IMR-90 (cell line): ENCODE measurements at regions not wholly inside any gene's neighbourhood (a gene's known extent, or its start where the extent isn't known, plus 50 kb on each side); places are given as distances from the start of the nearest gene placed in this dataset.

Source experiments
- ATAC-seq: fragments of 200-7000 bp; cut with Tn5 transposase; 2 replicates; pipeline ENCODE4 v1.9.1; 2020; ENCODE audit warnings: low read depth, mild to moderate bottlenecking, moderate library complexity
- BruUV-seq: library from RNA; stranded (reverse); fragments of 400-500 nt; replicated peaks from 2 replicates; lab custom pipeline; 2021; lab: Mats Ljungman, UMichigan
- CTCF ChIA-PET: fragments of 300-600 bp; formaldehyde crosslinking; extraction: SDS; loops from one replicate; lab custom pipeline; 2021; ENCODE audit warnings: antibody characterized with exemption; lab: Yijun Ruan, JAX
- POLR2A ChIA-PET: fragments of 300-600 bp; sonication (Branson Sonifier 250); formaldehyde crosslinking; loops from one replicate; lab custom pipeline; 2022; ENCODE audit warnings: antibody characterized with exemption; ENCODE audit not compliant: unreplicated experiment; lab: Charles Lee
- DNase-seq: peaks from one replicate; pipeline ENCODE4 v3.0.0; 2013
- H2AFZ ChIP-seq: replicated peaks from 2 replicates; pipeline ENCODE3; 2013; ENCODE audit warnings: low read length, mild to moderate bottlenecking; ENCODE audit not compliant: poor library complexity
- H2AK5ac ChIP-seq: 2 replicates; pipeline ENCODE4 v1.6.1; 2013; ENCODE audit warnings: low read depth, low read length, inconsistent platforms
- H2AK9ac ChIP-seq: replicated peaks from 2 replicates; pipeline ENCODE3; 2013; ENCODE audit warnings: mild to moderate bottlenecking, low read depth, low read length, moderate library complexity; ENCODE audit not compliant: poor library complexity
- H2BK120ac ChIP-seq: 2 replicates; pipeline ENCODE4 v1.6.1; 2013; ENCODE audit warnings: low read depth, low read length, inconsistent platforms
- H2BK15ac ChIP-seq: 3 replicates; pipeline ENCODE4 v1.6.1; 2013; ENCODE audit warnings: low read depth, low read length, inconsistent platforms
- H2BK20ac ChIP-seq: 2 replicates; pipeline ENCODE4 v1.6.1; 2013; ENCODE audit warnings: low read depth, mild to moderate bottlenecking, inconsistent platforms, low read length, moderate library complexity
- H2BK5ac ChIP-seq: 2 replicates; pipeline ENCODE4 v1.6.1; 2013; ENCODE audit warnings: mild to moderate bottlenecking, low read depth, low read length, inconsistent platforms; ENCODE audit not compliant: poor library complexity, severe bottlenecking
- H3K14ac ChIP-seq: replicated peaks from 2 replicates; pipeline ENCODE4 v1.6.1; 2013; ENCODE audit warnings: low read depth, low read length, inconsistent platforms
- H3K18ac ChIP-seq: 2 replicates; pipeline ENCODE4 v1.6.1; 2013; ENCODE audit warnings: low read depth, low read length, control low read depth
- H3K23ac ChIP-seq: 2 replicates; pipeline ENCODE4 v1.6.1; 2013; ENCODE audit warnings: low read depth, low read length, inconsistent platforms
- H3K27ac ChIP-seq: 2 replicates; pipeline ENCODE4 v1.5.1; 2013; ENCODE audit warnings: mild to moderate bottlenecking, control low read depth, low read length; ENCODE audit not compliant: insufficient read depth
- H3K27me3 ChIP-seq: 2 replicates; pipeline ENCODE4 v1.6.1; 2013; ENCODE audit warnings: low read length; ENCODE audit not compliant: control insufficient read depth, insufficient read depth
- H3K36me3 ChIP-seq: 2 replicates; pipeline ENCODE4 v1.6.1; 2013; ENCODE audit warnings: low read length, mixed read lengths; ENCODE audit not compliant: control insufficient read depth, insufficient read depth
- H3K4ac ChIP-seq: 2 replicates; pipeline ENCODE4 v1.6.1; 2013; ENCODE audit warnings: low read depth, low read length, inconsistent platforms
- H3K4me1 ChIP-seq: 2 replicates; pipeline ENCODE4 v1.6.1; 2013; ENCODE audit warnings: low read length, mixed read lengths; ENCODE audit not compliant: control insufficient read depth, insufficient read depth
- H3K4me2 ChIP-seq: 2 replicates; pipeline ENCODE4 v1.6.1; 2013; ENCODE audit warnings: low read depth, mild to moderate bottlenecking, control low read depth, low read length, moderate library complexity
- H3K4me3 ChIP-seq: 2 replicates; pipeline ENCODE4 v1.5.1; 2013; ENCODE audit warnings: low read depth, mild to moderate bottlenecking, control low read depth, low read length, moderate library complexity; ENCODE audit not compliant: insufficient read depth
- H3K56ac ChIP-seq: 2 replicates; pipeline ENCODE4 v1.6.1; 2013; ENCODE audit warnings: low read length, inconsistent platforms; ENCODE audit not compliant: insufficient read depth; ENCODE audit errors: extremely low read depth
- H3K79me1 ChIP-seq, 2 experiments: 2 replicates each; pipeline ENCODE4 v1.6.1; 2013; ENCODE audit warnings: low read length in 2 of 2, inconsistent platforms in 1 of 2, low read depth in 1 of 2
- H3K9ac ChIP-seq: 2 replicates; pipeline ENCODE4 v1.6.1; 2013; ENCODE audit warnings: low read depth, low read length, control low read depth
- H3K9me1 ChIP-seq: 2 replicates; pipeline ENCODE4 v1.6.1; 2013; ENCODE audit warnings: low read length, inconsistent platforms; ENCODE audit not compliant: insufficient read depth
- H3K9me3 ChIP-seq: 2 replicates; pipeline ENCODE4 v1.6.1; 2013; ENCODE audit warnings: low read length; ENCODE audit not compliant: control insufficient read depth, insufficient read depth
- H4K20me1 ChIP-seq: 2 replicates; pipeline ENCODE4 v1.6.1; 2013; ENCODE audit warnings: low read length, inconsistent platforms; ENCODE audit not compliant: insufficient read depth
- H4K5ac ChIP-seq: 2 replicates; pipeline ENCODE4 v1.6.1; 2013; ENCODE audit warnings: mild to moderate bottlenecking, low read depth, low read length, control low read depth
- H4K8ac ChIP-seq, 2 experiments: 2 replicates each; pipeline ENCODE4 v1.6.1; 2013; ENCODE audit warnings: low read depth in 2 of 2, low read length in 2 of 2, control low read depth in 1 of 2, inconsistent platforms in 1 of 2
- H4K91ac ChIP-seq: 2 replicates; pipeline ENCODE4 v1.6.1; 2013; ENCODE audit warnings: low read depth, low read length, inconsistent platforms; ENCODE audit not compliant: insufficient read depth
- BHLHE40 ChIP-seq: fragments of 150-350 bp; IDR thresholded peaks from 2 replicates; pipeline ENCODE4 v1.6.1; 2016; ENCODE audit warnings: mild to moderate bottlenecking, low read depth, low read length
- CTCF ChIP-seq: conservative IDR thresholded peaks from 2 replicates; pipeline ENCODE4 v1.5.1; 2012; ENCODE audit warnings: mild to moderate bottlenecking, low read depth, low read length, improper control_type of control experiment
- ELK1 ChIP-seq: fragments of 150-350 bp; IDR thresholded peaks from 2 replicates; pipeline ENCODE4 v1.6.1; 2016; ENCODE audit warnings: low read depth, mild to moderate bottlenecking, low read length, moderate library complexity, borderline replicate concordance
- NFE2L2 ChIP-seq: fragments of 150-350 bp; IDR thresholded peaks from 2 replicates; pipeline ENCODE4 v1.6.1; 2016; ENCODE audit warnings: low read depth, mild to moderate bottlenecking, low read length
- POLR2A ChIP-seq: IDR thresholded peaks from 2 replicates; pipeline ENCODE4 v1.6.1; 2012; ENCODE audit warnings: mild to moderate bottlenecking, low read depth, low read length
- RAD21 ChIP-seq: IDR thresholded peaks from 2 replicates; pipeline ENCODE4 v1.6.1; 2012; ENCODE audit warnings: low read length, improper control_type of control experiment
- RCOR1 ChIP-seq: IDR thresholded peaks from 2 replicates; pipeline ENCODE4 v1.6.1; 2012; ENCODE audit warnings: mild to moderate bottlenecking, low read length, improper control_type of control experiment; ENCODE audit not compliant: insufficient replicate concordance
- SMC3 ChIP-seq: fragments of 150-350 bp; IDR thresholded peaks from 2 replicates; pipeline ENCODE4 v1.6.1; 2016; ENCODE audit warnings: low read depth, mild to moderate bottlenecking, antibody characterized with exemption, low read length, moderate library complexity
- USF2 ChIP-seq: fragments of 150-350 bp; IDR thresholded peaks from 2 replicates; pipeline ENCODE4 v1.6.1; 2017; ENCODE audit warnings: mild to moderate bottlenecking, antibody characterized with exemption, low read length, low read depth
- WGBS, 2 experiments: methylation state at CpG; one replicate each; pipeline versions ENCODE4 v1.1.5 to v1.1.7; 2013; ENCODE audit warnings: missing lambda C conversion rate in 2 of 2; ENCODE audit not compliant: insufficient read length in 1 of 2; ENCODE audit errors: extremely low coverage in 2 of 2; 5-methylcytosine and 5-hydroxymethylcytosine counted together
- dilution Hi-C: fragments of 300-500 bp; cut with HindIII; formaldehyde crosslinking; loops from one replicate; pipeline ENCODE4 v1.14.3; 2018; ENCODE audit warnings: low sequenced_read_pairs; ENCODE audit not compliant: unreplicated experiment
- in situ Hi-C: fragments of 300-500 bp; cut with MboI; formaldehyde crosslinking; loops from 3 replicates; pipeline ENCODE4 v1.14.3; 2019; ENCODE audit warnings: low sequenced_read_pairs, inconsistent platforms, mixed read lengths
- intact Hi-C: fragments of 100-400 bp; cut with micrococcal nuclease; formaldehyde crosslinking; loops from 2 replicates; pipeline ENCODE4 v1.10.0; 2022

- CTCF ChIA-PET, result no interaction called here
Measured at GRCh38 chr1:69320757-69321211, 246.9 kb upstream of the LRRC7 start.

More at GRCh38 chr1:69320757-69321211, 246.9 kb upstream of the LRRC7 start:
- H2BK15ac ChIP-seq, result no peak overlapping the region
- intact Hi-C loops, result no loop called here
- no peaks in the 10 kb centered on the region for H3K79me1 ChIP-seq
- H4K5ac ChIP-seq, result no peak overlapping the region
- no peak for ATAC-seq
- in situ Hi-C loops, result no loop called here
- no TSS peak for BruUV-seq
- H3K14ac ChIP-seq, result no peak overlapping the region
- no peak for DNase-seq
- POLR2A ChIA-PET, result interaction anchor here (0.6 kb wide), 1 partner anchor 938 kb away, joined by 3 read pairs; no protein-coding TSS in a partner anchor
- no peak overlapping the region for H2BK5ac ChIP-seq
- H3K9me3 ChIP-seq, result no peaks in the 10 kb centered on the region
- no peak overlapping the region for H3K9ac ChIP-seq
- no peak overlapping the region for H3K56ac ChIP-seq
- no peaks in the 10 kb centered on the region for H3K27me3 ChIP-seq
- WGBS, 2 experiments, result no CpG with 5 or more reads among the region's 5 CpGs
- no peak overlapping the region for H2BK120ac ChIP-seq
- H2AK5ac ChIP-seq, result no peak overlapping the region
- dilution Hi-C loops, result no loop called here
- no peak overlapping the region for H3K18ac ChIP-seq
- no peak overlapping the region for H2AFZ ChIP-seq
- H3K23ac ChIP-seq, result no peak overlapping the region
- H3K9me1 ChIP-seq, result no peaks in the 10 kb centered on the region
- H3K27ac ChIP-seq, result no peak overlapping the region
- H4K8ac ChIP-seq, result no peak overlapping the region
- H3K36me3 ChIP-seq, result no peaks in the 10 kb centered on the region
- H3K4me1 ChIP-seq, result no peaks in the 10 kb centered on the region
- H3K4me3 ChIP-seq, result no peak overlapping the region
- H4K91ac ChIP-seq, result no peak overlapping the region
- no peak overlapping the region for H2BK20ac ChIP-seq
- TF ChIP-seq USF2 (no peak), POLR2A (no peak), BHLHE40 (no peak), NFE2L2 (no peak), CTCF (no peak), RCOR1 (no peak), RAD21 (no peak), SMC3 (no peak), ELK1 (no peak)
- no peak overlapping the region for H3K4me2 ChIP-seq
- H2AK9ac ChIP-seq, result no peak overlapping the region
- H3K4ac ChIP-seq, result no peak overlapping the region
- H4K20me1 ChIP-seq, result no peaks in the 10 kb centered on the region
